Astrocyte (in vitro differentiated cells and primary cell): ENCODE measurements at regions not wholly inside any gene's neighbourhood (a gene's known extent, or its start where the extent isn't known, plus 50 kb on each side); places are given as distances from the start of the nearest gene placed in this dataset.

Source experiments
- DNase-seq: peaks from one replicate; pipeline ENCODE4 v3.0.0-alpha.2; 2010; ENCODE audit warnings: low read depth
- FAIRE-seq: peaks from 2 replicates; lab custom pipeline; 2011; peaks lifted over from hg19 to GRCh38; lab: Jason Lieb, UNC
- H2AFZ ChIP-seq: 2 replicates; pipeline ENCODE4 v1.6.0; 2012; ENCODE audit warnings: low read depth, low read length, inconsistent platforms
- H3K27ac ChIP-seq: 2 replicates; pipeline ENCODE4 v1.5.1; 2011; ENCODE audit warnings: low read depth, low read length, inconsistent platforms
- H3K27me3 ChIP-seq: 2 replicates; pipeline ENCODE4 v1.6.0; 2011; ENCODE audit warnings: low read length, inconsistent platforms; ENCODE audit not compliant: insufficient read depth
- H3K36me3 ChIP-seq: 2 replicates; pipeline ENCODE4 v1.5.1; 2011; ENCODE audit warnings: low read length, inconsistent platforms; ENCODE audit not compliant: insufficient read depth
- H3K4me1 ChIP-seq: 2 replicates; pipeline ENCODE4 v1.5.1; 2011; ENCODE audit warnings: low read length, inconsistent platforms; ENCODE audit not compliant: insufficient read depth
- H3K4me2 ChIP-seq: 2 replicates; pipeline ENCODE4 v1.6.0; 2012; ENCODE audit warnings: low read length, inconsistent platforms
- H3K4me3 ChIP-seq: 2 replicates; pipeline ENCODE4 v1.5.1; 2011; ENCODE audit warnings: low read depth, mild to moderate bottlenecking, low read length, inconsistent platforms; ENCODE audit not compliant: insufficient read depth
- H3K79me2 ChIP-seq: 2 replicates; pipeline ENCODE4 v1.6.0; 2012; ENCODE audit warnings: mild to moderate bottlenecking, low read length, inconsistent platforms; ENCODE audit not compliant: insufficient read depth
- H3K9ac ChIP-seq: 2 replicates; pipeline ENCODE4 v1.6.0; 2012; ENCODE audit warnings: mild to moderate bottlenecking, low read length, inconsistent platforms
- H3K9me3 ChIP-seq: 2 replicates; pipeline ENCODE4 v1.5.1; 2012; ENCODE audit warnings: low read depth, mild to moderate bottlenecking, low read length, inconsistent platforms; ENCODE audit not compliant: insufficient read depth
- H4K20me1 ChIP-seq: 2 replicates; pipeline ENCODE4 v1.6.0; 2012; ENCODE audit warnings: low read length, inconsistent platforms; ENCODE audit not compliant: insufficient read depth
- H3K27ac Mint-ChIP-seq: one replicate; pipeline ENCODE4 v1.8.0; 2021; ENCODE audit warnings: mild to moderate bottlenecking, mixed read lengths; ENCODE audit not compliant: unreplicated experiment
- H3K27me3 Mint-ChIP-seq: one replicate; pipeline ENCODE4 v1.8.0; 2021; ENCODE audit warnings: low read depth, mixed read lengths; ENCODE audit not compliant: unreplicated experiment
- H3K36me3 Mint-ChIP-seq: one replicate; pipeline ENCODE4 v1.8.0; 2021; ENCODE audit warnings: low read depth, mixed read lengths; ENCODE audit not compliant: unreplicated experiment
- H3K4me1 Mint-ChIP-seq: one replicate; pipeline ENCODE4 v1.8.0; 2021; ENCODE audit warnings: low read depth, mixed read lengths; ENCODE audit not compliant: unreplicated experiment
- H3K4me3 Mint-ChIP-seq: one replicate; pipeline ENCODE4 v1.8.0; 2021; ENCODE audit warnings: mild to moderate bottlenecking, moderate library complexity, mixed read lengths; ENCODE audit not compliant: unreplicated experiment
- H3K9me3 Mint-ChIP-seq: one replicate; pipeline ENCODE4 v1.8.0; 2021; ENCODE audit warnings: mild to moderate bottlenecking, mixed read lengths; ENCODE audit not compliant: unreplicated experiment
- EZH2 ChIP-seq: IDR thresholded peaks from 2 replicates; pipeline ENCODE4 v1.6.1; 2012; ENCODE audit warnings: mild to moderate bottlenecking, low read length, inconsistent platforms; ENCODE audit not compliant: insufficient read depth
- TF ChIP-seq, protein P1 (sequence below): IDR thresholded peaks from 2 replicates; pipeline ENCODE4 v1.5.1; 2011; ENCODE audit warnings: low read depth, mild to moderate bottlenecking, inconsistent platforms, low read length, moderate library complexity; ENCODE audit not compliant: insufficient read depth

DNA sequence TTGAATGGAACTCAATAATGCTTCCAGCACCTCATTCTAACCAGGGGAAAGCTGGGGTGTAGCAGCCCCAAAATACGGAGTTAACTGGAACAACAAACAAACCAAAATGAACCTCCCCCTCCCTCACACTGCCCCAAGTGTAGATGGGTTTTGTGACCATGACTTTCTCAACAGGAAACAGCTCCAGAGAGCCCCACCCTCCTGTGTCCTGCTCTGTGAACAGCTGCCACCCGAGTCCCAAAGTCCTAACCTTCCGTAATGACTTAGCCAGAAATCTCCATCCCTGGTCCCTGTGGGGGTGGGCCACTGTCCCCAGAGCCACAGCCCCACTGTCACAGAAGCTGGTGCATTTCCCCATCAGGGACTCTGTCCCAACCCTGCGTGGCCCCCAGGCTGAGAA lies 155.4 kb downstream of the CRYBB2 start:
- Histone ChIP-seq H3K36me3 (no peaks in the 10 kb centered on the region), H3K9ac (no peak overlapping the region), H3K27ac (no peak overlapping the region), H3K27me3 (no peaks in the 10 kb centered on the region), H3K9me3 (no peaks in the 10 kb centered on the region), H4K20me1 (peaks cover 3% of the 10 kb centered on the region), H3K4me3 (no peak overlapping the region), H3K79me2 (no peaks in the 10 kb centered on the region), H3K4me2 (no peak overlapping the region), H2AFZ (no peak overlapping the region), H3K4me1 (no peaks in the 10 kb centered on the region)
- H3K4me1 Mint-ChIP-seq, result no peaks in the 10 kb centered on the region
- FAIRE-seq, result no peak
- H3K36me3 Mint-ChIP-seq, result peaks cover 40% of the 10 kb centered on the region
- H3K4me3 Mint-ChIP-seq, result no peak overlapping the region
- DNase-seq, result no peak
- no peaks in the 10 kb centered on the region for H3K27me3 Mint-ChIP-seq
- TF ChIP-seq EZH2, result no peak
- TF ChIP-seq, protein P1, sequence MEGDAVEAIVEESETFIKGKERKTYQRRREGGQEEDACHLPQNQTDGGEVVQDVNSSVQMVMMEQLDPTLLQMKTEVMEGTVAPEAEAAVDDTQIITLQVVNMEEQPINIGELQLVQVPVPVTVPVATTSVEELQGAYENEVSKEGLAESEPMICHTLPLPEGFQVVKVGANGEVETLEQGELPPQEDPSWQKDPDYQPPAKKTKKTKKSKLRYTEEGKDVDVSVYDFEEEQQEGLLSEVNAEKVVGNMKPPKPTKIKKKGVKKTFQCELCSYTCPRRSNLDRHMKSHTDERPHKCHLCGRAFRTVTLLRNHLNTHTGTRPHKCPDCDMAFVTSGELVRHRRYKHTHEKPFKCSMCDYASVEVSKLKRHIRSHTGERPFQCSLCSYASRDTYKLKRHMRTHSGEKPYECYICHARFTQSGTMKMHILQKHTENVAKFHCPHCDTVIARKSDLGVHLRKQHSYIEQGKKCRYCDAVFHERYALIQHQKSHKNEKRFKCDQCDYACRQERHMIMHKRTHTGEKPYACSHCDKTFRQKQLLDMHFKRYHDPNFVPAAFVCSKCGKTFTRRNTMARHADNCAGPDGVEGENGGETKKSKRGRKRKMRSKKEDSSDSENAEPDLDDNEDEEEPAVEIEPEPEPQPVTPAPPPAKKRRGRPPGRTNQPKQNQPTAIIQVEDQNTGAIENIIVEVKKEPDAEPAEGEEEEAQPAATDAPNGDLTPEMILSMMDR, result no peak
- peaks cover 2% of the 10 kb centered on the region for H3K9me3 Mint-ChIP-seq
- H3K27ac Mint-ChIP-seq, result no peak overlapping the region

DNA sequence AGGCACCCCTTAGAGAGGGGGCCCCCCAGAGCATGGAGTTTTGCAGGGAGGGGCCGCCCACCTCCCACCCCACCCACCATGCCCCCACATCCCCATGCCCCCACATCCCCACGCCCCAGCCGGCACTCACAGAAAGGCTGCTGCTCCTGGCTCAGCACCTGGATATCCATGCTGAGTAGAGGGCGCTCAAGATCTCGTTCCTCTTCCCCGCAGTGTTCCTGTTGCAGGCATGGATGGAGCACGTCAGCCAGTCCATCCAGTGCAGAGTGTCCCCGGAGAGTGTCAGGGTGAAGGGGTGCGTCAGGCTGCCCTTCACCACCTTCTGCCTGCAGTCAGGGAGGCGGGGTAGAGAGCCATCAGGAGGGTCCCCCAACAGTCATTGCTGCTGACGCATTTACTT lies 156.2 kb downstream of the CRYBB2 start:
- Histone ChIP-seq H3K27me3 (no peaks in the 10 kb centered on the region), H3K9me3 (no peaks in the 10 kb centered on the region), H3K4me3 (no peak overlapping the region), H2AFZ (no peak overlapping the region), H3K79me2 (no peaks in the 10 kb centered on the region), H3K9ac (no peak overlapping the region), H3K4me1 (no peaks in the 10 kb centered on the region), H3K27ac (no peak overlapping the region), H3K36me3 (no peaks in the 10 kb centered on the region), H3K4me2 (no peak overlapping the region), H4K20me1 (peaks cover 3% of the 10 kb centered on the region)
- H3K27me3 Mint-ChIP-seq, result no peaks in the 10 kb centered on the region
- peaks cover 2% of the 10 kb centered on the region for H3K9me3 Mint-ChIP-seq
- no peak overlapping the region for H3K27ac Mint-ChIP-seq
- no peak overlapping the region for H3K4me3 Mint-ChIP-seq
- H3K36me3 Mint-ChIP-seq, result peaks cover 41% of the 10 kb centered on the region
- FAIRE-seq (no peak), DNase-seq (no peak)
- no peaks in the 10 kb centered on the region for H3K4me1 Mint-ChIP-seq
- TF ChIP-seq, protein P1, result no peak
- TF ChIP-seq EZH2, result no peak

DNA sequence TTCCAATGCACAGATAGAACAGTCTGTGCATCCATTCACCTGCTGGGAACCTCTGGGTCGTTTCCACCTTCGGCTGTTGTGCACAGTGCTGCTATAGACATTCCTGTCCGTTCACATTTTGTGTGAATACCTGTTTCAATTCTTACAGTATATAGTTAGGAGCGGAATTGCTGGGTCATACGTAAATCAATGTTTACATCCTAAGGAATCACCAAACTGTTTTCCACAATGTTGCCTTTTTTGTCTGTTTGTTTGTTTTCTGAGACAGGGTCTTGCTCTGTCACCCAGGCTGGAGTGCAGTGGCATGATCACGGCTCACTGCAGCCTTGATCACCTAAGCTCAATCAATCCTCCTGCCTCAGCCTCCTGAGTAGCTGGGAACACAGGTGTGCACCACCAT lies 158.3 kb downstream of the CRYBB2 start:
- TF ChIP-seq, protein P1, result no peak
- TF ChIP-seq EZH2, result no peak
- FAIRE-seq (no peak), DNase-seq (no peak)
- Mint-ChIP-seq H3K4me3 (no peak overlapping the region), H3K27me3 (no peaks in the 10 kb centered on the region), H3K9me3 (peaks cover 2% of the 10 kb centered on the region), H3K4me1 (no peaks in the 10 kb centered on the region), H3K27ac (no peak overlapping the region), H3K36me3 (peaks cover 36% of the 10 kb centered on the region)
- no peaks in the 10 kb centered on the region for H3K36me3 ChIP-seq
- H3K4me3 ChIP-seq, result no peak overlapping the region
- no peak overlapping the region for H3K4me2 ChIP-seq
- peaks cover 19% of the 10 kb centered on the region for H4K20me1 ChIP-seq
- no peak overlapping the region for H3K27ac ChIP-seq
- H3K9ac ChIP-seq, result no peak overlapping the region
- H3K9me3 ChIP-seq, result no peaks in the 10 kb centered on the region
- no peaks in the 10 kb centered on the region for H3K4me1 ChIP-seq
- no peaks in the 10 kb centered on the region for H3K27me3 ChIP-seq
- no peak overlapping the region for H2AFZ ChIP-seq
- no peaks in the 10 kb centered on the region for H3K79me2 ChIP-seq
